HepG2 (cell line): ENCODE measurements at regions not wholly inside any gene's neighbourhood (a gene's known extent, or its start where the extent isn't known, plus 50 kb on each side); places are given as distances from the start of the nearest gene placed in this dataset.

ENCODE experiments used
- AHR ChIP-seq: IDR thresholded peaks from 2 replicates; pipeline ENCODE4 v1.6.1; 2018; ENCODE audit warnings: missing genetic modification reagents, missing compliant biosample characterization
- ATF7-NPFF ChIP-seq: sonication (generic); formaldehyde crosslinking; IDR thresholded peaks from 2 replicates; pipeline ENCODE4 v1.8.1; 2023; ENCODE audit warnings: mild to moderate bottlenecking, low read depth, missing genetic modification reagents, moderate library complexity
- BRCA1 ChIP-seq: sonication (generic); formaldehyde crosslinking; IDR thresholded peaks from 2 replicates; pipeline ENCODE4 v1.4.0; 2020; ENCODE audit warnings: missing genetic modification reagents
- DBP ChIP-seq: sonication (generic); formaldehyde crosslinking; IDR thresholded peaks from 2 replicates; pipeline ENCODE4 v1.4.0; 2020; ENCODE audit warnings: missing genetic modification reagents; ENCODE audit errors: not compliant biosample characterization
- DNMT3B ChIP-seq: conservative IDR thresholded peaks from 2 replicates; pipeline ENCODE4 v1.6.1; 2016; ENCODE audit warnings: missing biosample characterization, control low read depth
- GLMP ChIP-seq: sonication (generic); formaldehyde crosslinking; IDR thresholded peaks from 2 replicates; pipeline ENCODE4 v1.9.0; 2021; ENCODE audit warnings: missing genetic modification reagents, mild to moderate bottlenecking, borderline replicate concordance
- IRX3 ChIP-seq: sonication (generic); formaldehyde crosslinking; IDR thresholded peaks from 2 replicates; pipeline ENCODE4 v1.8.1; 2023; ENCODE audit warnings: mild to moderate bottlenecking, low read depth, missing genetic modification reagents, borderline replicate concordance
- KLF16 ChIP-seq, 2 experiments: sonication (generic) in 1 of 2; formaldehyde crosslinking in 1 of 2; IDR thresholded peaks; 2 replicates each; pipeline versions ENCODE4 v1.6.1 to v1.8.0; 2016 to 2023; ENCODE audit warnings: missing genetic modification reagents in 2 of 2, missing compliant biosample characterization in 1 of 2
- MLXIP ChIP-seq: sonication (generic); formaldehyde crosslinking; IDR thresholded peaks from 2 replicates; pipeline ENCODE4 v1.9.0; 2021; ENCODE audit warnings: missing genetic modification reagents, borderline replicate concordance
- MTF2 ChIP-seq: sonication (generic); formaldehyde crosslinking; IDR thresholded peaks from 2 replicates; pipeline ENCODE4 v1.5.0; 2020; ENCODE audit warnings: missing genetic modification reagents, borderline replicate concordance
- RARG ChIP-seq: sonication (generic); formaldehyde crosslinking; IDR thresholded peaks from 2 replicates; pipeline ENCODE4 v1.4.0; 2020; ENCODE audit warnings: low read depth, mild to moderate bottlenecking, missing genetic modification reagents
- TAF1 ChIP-seq: sonication (generic); formaldehyde crosslinking; IDR thresholded peaks from 2 replicates; pipeline ENCODE4 v1.4.0; 2020; ENCODE audit warnings: missing genetic modification reagents
- ZMAT5 ChIP-seq: sonication (generic); formaldehyde crosslinking; IDR thresholded peaks from 2 replicates; pipeline ENCODE4 v1.5.0; 2020; ENCODE audit warnings: mild to moderate bottlenecking, low read depth, missing genetic modification reagents, borderline replicate concordance
- ZNF10 ChIP-seq: sonication (generic); formaldehyde crosslinking; IDR thresholded peaks from 2 replicates; pipeline ENCODE4 v1.4.0; 2020; ENCODE audit warnings: mild to moderate bottlenecking, low read depth, missing genetic modification reagents, borderline replicate concordance
- ZNF33A ChIP-seq: sonication (generic); formaldehyde crosslinking; IDR thresholded peaks from 2 replicates; pipeline ENCODE4 v1.5.1; 2020; ENCODE audit warnings: missing genetic modification reagents, mild to moderate bottlenecking, moderate library complexity, borderline replicate concordance
- ZNF776 ChIP-seq: sonication (generic); formaldehyde crosslinking; IDR thresholded peaks from 2 replicates; pipeline ENCODE4 v1.4.0; 2020; ENCODE audit warnings: mild to moderate bottlenecking, missing genetic modification reagents
- TF ChIP-seq, protein P1 (sequence below): sonication (generic); formaldehyde crosslinking; IDR thresholded peaks from 2 replicates; pipeline ENCODE4 v1.4.0; 2020; ENCODE audit warnings: missing genetic modification reagents, borderline replicate concordance
- TF ChIP-seq, protein P2 (sequence below): sonication (generic); formaldehyde crosslinking; IDR thresholded peaks from 2 replicates; pipeline ENCODE4 v1.4.0; 2020; ENCODE audit warnings: mild to moderate bottlenecking, missing genetic modification reagents

GRCh38 chr4:3836756-3837601 is 70.8 kb downstream of the ADRA2C start (continued):
- TF ChIP-seq, protein P1, sequence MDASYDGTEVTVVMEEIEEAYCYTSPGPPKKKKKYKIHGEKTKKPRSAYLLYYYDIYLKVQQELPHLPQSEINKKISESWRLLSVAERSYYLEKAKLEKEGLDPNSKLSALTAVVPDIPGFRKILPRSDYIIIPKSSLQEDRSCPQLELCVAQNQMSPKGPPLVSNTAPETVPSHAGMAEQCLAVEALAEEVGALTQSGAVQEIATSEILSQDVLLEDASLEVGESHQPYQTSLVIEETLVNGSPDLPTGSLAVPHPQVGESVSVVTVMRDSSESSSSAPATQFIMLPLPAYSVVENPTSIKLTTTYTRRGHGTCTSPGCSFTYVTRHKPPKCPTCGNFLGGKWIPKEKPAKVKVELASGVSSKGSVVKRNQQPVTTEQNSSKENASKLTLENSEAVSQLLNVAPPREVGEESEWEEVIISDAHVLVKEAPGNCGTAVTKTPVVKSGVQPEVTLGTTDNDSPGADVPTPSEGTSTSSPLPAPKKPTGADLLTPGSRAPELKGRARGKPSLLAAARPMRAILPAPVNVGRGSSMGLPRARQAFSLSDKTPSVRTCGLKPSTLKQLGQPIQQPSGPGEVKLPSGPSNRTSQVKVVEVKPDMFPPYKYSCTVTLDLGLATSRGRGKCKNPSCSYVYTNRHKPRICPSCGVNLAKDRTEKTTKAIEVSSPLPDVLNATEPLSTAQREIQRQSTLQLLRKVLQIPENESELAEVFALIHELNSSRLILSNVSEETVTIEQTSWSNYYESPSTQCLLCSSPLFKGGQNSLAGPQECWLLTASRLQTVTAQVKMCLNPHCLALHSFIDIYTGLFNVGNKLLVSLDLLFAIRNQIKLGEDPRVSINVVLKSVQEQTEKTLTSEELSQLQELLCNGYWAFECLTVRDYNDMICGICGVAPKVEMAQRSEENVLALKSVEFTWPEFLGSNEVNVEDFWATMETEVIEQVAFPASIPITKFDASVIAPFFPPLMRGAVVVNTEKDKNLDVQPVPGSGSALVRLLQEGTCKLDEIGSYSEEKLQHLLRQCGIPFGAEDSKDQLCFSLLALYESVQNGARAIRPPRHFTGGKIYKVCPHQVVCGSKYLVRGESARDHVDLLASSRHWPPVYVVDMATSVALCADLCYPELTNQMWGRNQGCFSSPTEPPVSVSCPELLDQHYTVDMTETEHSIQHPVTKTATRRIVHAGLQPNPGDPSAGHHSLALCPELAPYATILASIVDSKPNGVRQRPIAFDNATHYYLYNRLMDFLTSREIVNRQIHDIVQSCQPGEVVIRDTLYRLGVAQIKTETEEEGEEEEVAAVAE = no peak; the same call in 1 of the 2 replicates
- no peak for TF ChIP-seq RARG (CRISPR knock-in tag)
- TF ChIP-seq ZMAT5 = no peak
- TF ChIP-seq TAF1 (CRISPR knock-in tag) = peak; percentile 42; the same call in 1 of the 2 replicates
- TF ChIP-seq AHR (CRISPR knock-in tag) = no peak
- peak; percentile 83; the same call in 1 of the 2 replicates for TF ChIP-seq ZNF776 (CRISPR knock-in tag)
- TF ChIP-seq DNMT3B = peak; percentile 78; the same call in 1 of the 2 replicates
- no peak for TF ChIP-seq ZNF33A (CRISPR knock-in tag)
- no peak for TF ChIP-seq GLMP (CRISPR knock-in tag)
- TF ChIP-seq, protein P2, sequence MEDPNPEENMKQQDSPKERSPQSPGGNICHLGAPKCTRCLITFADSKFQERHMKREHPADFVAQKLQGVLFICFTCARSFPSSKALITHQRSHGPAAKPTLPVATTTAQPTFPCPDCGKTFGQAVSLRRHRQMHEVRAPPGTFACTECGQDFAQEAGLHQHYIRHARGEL = peak; percentile 42; the same call in 1 of the 2 replicates
- TF ChIP-seq MTF2 (CRISPR knock-in tag) = peak; percentile 74; the same call in 1 of the 2 replicates
- peak; percentile 77; the same call in 1 of the 2 replicates for TF ChIP-seq MLXIP (CRISPR knock-in tag)
- no peak for TF ChIP-seq ZNF10 (CRISPR knock-in tag)
- no peak for TF ChIP-seq DBP (CRISPR knock-in tag)
- TF ChIP-seq BRCA1 = no peak
- TF ChIP-seq ATF7-NPFF (CRISPR knock-in tag) = peak; percentile 92
- TF ChIP-seq KLF16 (CRISPR knock-in tag; IDR thresholded peaks at IDR 0.05) = peak in 1 of 2 experiments; percentile 80; a peak in 2 of 4 replicates
- no peak; the same call in 1 of the 2 replicates for TF ChIP-seq IRX3 (CRISPR knock-in tag)
